ENCODE measurements at regions not wholly inside any gene's neighbourhood (a gene's known extent, or its start where the extent isn't known, plus 50 kb on each side); places are given as distances from the start of the nearest gene placed in this dataset.

- TF ChIP-seq NFRKB (IDR thresholded peaks at IDR 0.05) = no peak
- TF ChIP-seq L3MBTL2 (conservative IDR thresholded peaks at IDR 0.05) = no peak
- no peak for TF ChIP-seq HDGF (IDR thresholded peaks at IDR 0.05; ENCODE audit: borderline replicate concordance)
- TF ChIP-seq TARDBP (IDR thresholded peaks at IDR 0.05) = no peak
- TF ChIP-seq ARNT (IDR thresholded peaks at IDR 0.05) = no peak
- TF ChIP-seq SP1 (IDR thresholded peaks at IDR 0.05) = no peak
- TF ChIP-seq FOXK2 (IDR thresholded peaks at IDR 0.05) = no peak
- no peak for TF ChIP-seq ELF4 (IDR thresholded peaks at IDR 0.05)
- TF ChIP-seq BHLHE40 (IDR thresholded peaks at IDR 0.05; ENCODE audit: borderline replicate concordance) = no peak
- no peak for TF ChIP-seq ZNF384 (IDR thresholded peaks at IDR 0.05)
- TF ChIP-seq FOXM1 (IDR thresholded peaks at IDR 0.05; ENCODE audit: borderline replicate concordance) = no peak
- TF ChIP-seq LEF1 (IDR thresholded peaks at IDR 0.05; ENCODE audit: borderline replicate concordance) = no peak
- TF ChIP-seq PKNOX1 (IDR thresholded peaks at IDR 0.05) = no peak
- no peak for TF ChIP-seq CTBP1 (IDR thresholded peaks at IDR 0.05; ENCODE audit: borderline replicate concordance)
- TF ChIP-seq FOXA1 (IDR thresholded peaks at IDR 0.05) = no peak
- no peak for TF ChIP-seq SUZ12 (IDR thresholded peaks at IDR 0.05)
- CTCF ChIA-PET = no interaction called here
- no peak for DNase-seq (ENCODE audit: extremely low spot score)
- POLR2A ChIA-PET = no interaction called here
Measured at GRCh38 chr20:12913781-12914443, 94.9 kb upstream of the SPTLC3 start.

GRCh38 chr20:12914804-12915203 lies 94.0 kb upstream of the SPTLC3 start:
- TF ChIP-seq FOXM1 (IDR thresholded peaks at IDR 0.05; ENCODE audit: borderline replicate concordance) (no peak), BHLHE40 (IDR thresholded peaks at IDR 0.05; ENCODE audit: borderline replicate concordance) (no peak), HDGF (IDR thresholded peaks at IDR 0.05; ENCODE audit: borderline replicate concordance) (no peak), NFRKB (IDR thresholded peaks at IDR 0.05) (no peak), PKNOX1 (IDR thresholded peaks at IDR 0.05) (no peak)
- ChIA-PET POLR2A (no interaction called here), CTCF (interaction anchor here (0.7 kb wide), 1 partner anchor 32 kb away, joined by 3 read pairs; no protein-coding TSS in a partner anchor)
- no peak for DNase-seq (ENCODE audit: extremely low spot score)

- ChIA-PET POLR2A (no interaction called here), CTCF (no interaction called here)
- no peak for DNase-seq (ENCODE audit: extremely low spot score)
- no peak for TF ChIP-seq BHLHE40 (IDR thresholded peaks at IDR 0.05; ENCODE audit: borderline replicate concordance)
- TF ChIP-seq SP1 (IDR thresholded peaks at IDR 0.05) = no peak
- no peak for TF ChIP-seq L3MBTL2 (conservative IDR thresholded peaks at IDR 0.05)
- no peak for TF ChIP-seq TARDBP (IDR thresholded peaks at IDR 0.05)
- no peak for TF ChIP-seq ELF4 (IDR thresholded peaks at IDR 0.05)
- no peak for TF ChIP-seq SUZ12 (IDR thresholded peaks at IDR 0.05)
- no peak for TF ChIP-seq FOXM1 (IDR thresholded peaks at IDR 0.05; ENCODE audit: borderline replicate concordance)
- TF ChIP-seq FOXK2 (IDR thresholded peaks at IDR 0.05) = no peak
- TF ChIP-seq ARNT (IDR thresholded peaks at IDR 0.05) = no peak
Measured at GRCh38 chr20:12916699-12917098, 92.1 kb upstream of the SPTLC3 start.

GRCh38 chr20:12924126-12924525 lies 84.6 kb upstream of the SPTLC3 start:
- TF ChIP-seq FOXA1 (IDR thresholded peaks at IDR 0.05) = no peak
- TF ChIP-seq CTBP1 (IDR thresholded peaks at IDR 0.05; ENCODE audit: borderline replicate concordance) = no peak
- no peak for TF ChIP-seq ZNF384 (IDR thresholded peaks at IDR 0.05)
- no peak for TF ChIP-seq L3MBTL2 (conservative IDR thresholded peaks at IDR 0.05)
- TF ChIP-seq BHLHE40 (IDR thresholded peaks at IDR 0.05; ENCODE audit: borderline replicate concordance) = no peak
- no peak for TF ChIP-seq ELF4 (IDR thresholded peaks at IDR 0.05)
- no peak for TF ChIP-seq TARDBP (IDR thresholded peaks at IDR 0.05)
- TF ChIP-seq SP1 (IDR thresholded peaks at IDR 0.05) = no peak
- no peak for TF ChIP-seq LEF1 (IDR thresholded peaks at IDR 0.05; ENCODE audit: borderline replicate concordance)
- no peak for TF ChIP-seq FOXM1 (IDR thresholded peaks at IDR 0.05; ENCODE audit: borderline replicate concordance)
- no peak for TF ChIP-seq HDGF (IDR thresholded peaks at IDR 0.05; ENCODE audit: borderline replicate concordance)
- no peak for TF ChIP-seq NFRKB (IDR thresholded peaks at IDR 0.05)
- no peak for TF ChIP-seq FOXK2 (IDR thresholded peaks at IDR 0.05)
- TF ChIP-seq PKNOX1 (IDR thresholded peaks at IDR 0.05) = no peak
- no peak for TF ChIP-seq SUZ12 (IDR thresholded peaks at IDR 0.05)
- TF ChIP-seq ARNT (IDR thresholded peaks at IDR 0.05) = no peak
- DNase-seq (ENCODE audit: extremely low spot score) = no peak
- CTCF ChIA-PET = interaction anchor here (0.7 to 2.6 kb wide), 3 partner anchors 24 to 181 kb away, joined by 3 to 13 read pairs (median 4); no protein-coding TSS in a partner anchor
- POLR2A ChIA-PET = interaction anchor here (1.1 kb wide), 1 partner anchor 40 kb away, joined by 4 read pairs; no protein-coding TSS in a partner anchor

- ChIA-PET CTCF (interaction anchor here (0.7 to 2.6 kb wide), 8 partner anchors 36 to 950 kb away, joined by 3 to 14 read pairs (median 4); no protein-coding TSS in a partner anchor), POLR2A (no interaction called here)
- TF ChIP-seq HDGF (IDR thresholded peaks at IDR 0.05; ENCODE audit: borderline replicate concordance) (no peak), SP1 (IDR thresholded peaks at IDR 0.05) (no peak), ARNT (IDR thresholded peaks at IDR 0.05) (no peak), FOXK2 (IDR thresholded peaks at IDR 0.05) (no peak), CTBP1 (IDR thresholded peaks at IDR 0.05; ENCODE audit: borderline replicate concordance) (no peak), FOXA1 (IDR thresholded peaks at IDR 0.05) (no peak), SUZ12 (IDR thresholded peaks at IDR 0.05) (no peak), TARDBP (IDR thresholded peaks at IDR 0.05) (no peak), ZNF384 (IDR thresholded peaks at IDR 0.05) (no peak)
- DNase-seq (ENCODE audit: extremely low spot score) = peak; percentile 80
Measured at GRCh38 chr20:12925210-12925755, 83.5 kb upstream of the SPTLC3 start.

Data from HEK293T (cell line).